ENCODE measurements at regions not wholly inside any gene's neighbourhood (a gene's known extent, or its start where the extent isn't known, plus 50 kb on each side); places are given as distances from the start of the nearest gene placed in this dataset.

- TF ChIP-seq EP300 (IDR thresholded peaks at IDR 0.05; ENCODE audit: borderline replicate concordance) (no peak), EGR1 (IDR thresholded peaks at IDR 0.05) (no peak), MAX (IDR thresholded peaks at IDR 0.05) (no peak), FOXM1 (IDR thresholded peaks at IDR 0.05; ENCODE audit: borderline replicate concordance, low read depth) (no peak)
- TF ChIP-seq, protein P1, sequence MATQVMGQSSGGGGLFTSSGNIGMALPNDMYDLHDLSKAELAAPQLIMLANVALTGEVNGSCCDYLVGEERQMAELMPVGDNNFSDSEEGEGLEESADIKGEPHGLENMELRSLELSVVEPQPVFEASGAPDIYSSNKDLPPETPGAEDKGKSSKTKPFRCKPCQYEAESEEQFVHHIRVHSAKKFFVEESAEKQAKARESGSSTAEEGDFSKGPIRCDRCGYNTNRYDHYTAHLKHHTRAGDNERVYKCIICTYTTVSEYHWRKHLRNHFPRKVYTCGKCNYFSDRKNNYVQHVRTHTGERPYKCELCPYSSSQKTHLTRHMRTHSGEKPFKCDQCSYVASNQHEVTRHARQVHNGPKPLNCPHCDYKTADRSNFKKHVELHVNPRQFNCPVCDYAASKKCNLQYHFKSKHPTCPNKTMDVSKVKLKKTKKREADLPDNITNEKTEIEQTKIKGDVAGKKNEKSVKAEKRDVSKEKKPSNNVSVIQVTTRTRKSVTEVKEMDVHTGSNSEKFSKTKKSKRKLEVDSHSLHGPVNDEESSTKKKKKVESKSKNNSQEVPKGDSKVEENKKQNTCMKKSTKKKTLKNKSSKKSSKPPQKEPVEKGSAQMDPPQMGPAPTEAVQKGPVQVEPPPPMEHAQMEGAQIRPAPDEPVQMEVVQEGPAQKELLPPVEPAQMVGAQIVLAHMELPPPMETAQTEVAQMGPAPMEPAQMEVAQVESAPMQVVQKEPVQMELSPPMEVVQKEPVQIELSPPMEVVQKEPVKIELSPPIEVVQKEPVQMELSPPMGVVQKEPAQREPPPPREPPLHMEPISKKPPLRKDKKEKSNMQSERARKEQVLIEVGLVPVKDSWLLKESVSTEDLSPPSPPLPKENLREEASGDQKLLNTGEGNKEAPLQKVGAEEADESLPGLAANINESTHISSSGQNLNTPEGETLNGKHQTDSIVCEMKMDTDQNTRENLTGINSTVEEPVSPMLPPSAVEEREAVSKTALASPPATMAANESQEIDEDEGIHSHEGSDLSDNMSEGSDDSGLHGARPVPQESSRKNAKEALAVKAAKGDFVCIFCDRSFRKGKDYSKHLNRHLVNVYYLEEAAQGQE (IDR thresholded peaks at IDR 0.05; ENCODE audit: low read depth) = no peak
Measured at GRCh38 chr3:148234536-148234935, 463.2 kb upstream of the AGTR1 start.
